ENCODE measurements at regions not wholly inside any gene's neighbourhood (a gene's known extent, or its start where the extent isn't known, plus 50 kb on each side); places are given as distances from the start of the nearest gene placed in this dataset.

- H3K4me1 ChIP-seq (ENCODE audit: control insufficient read depth, extremely low read depth, insufficient read depth, low read length) = no peaks in the 10 kb centered on the region
- H3K9me1 ChIP-seq (ENCODE audit: control insufficient read depth, extremely low read depth, insufficient read depth, low read length) = no peaks in the 10 kb centered on the region
- H3K4me3 ChIP-seq (ENCODE audit: control insufficient read depth in 2 of 3, extremely low read depth in 1 of 3, insufficient read depth in 2 of 3, low read depth in 1 of 3, low read length in 3 of 3) = no peak overlapping the region
- no peaks in the 10 kb centered on the region for H3K36me3 ChIP-seq (ENCODE audit: control insufficient read depth in 2 of 2, extremely low read depth in 1 of 2, insufficient read depth in 2 of 2, low read length in 2 of 2)
- no peaks in the 10 kb centered on the region for H3K27me3 ChIP-seq (ENCODE audit: control insufficient read depth, extremely low read depth, insufficient read depth, low read length)
- no peaks in the 10 kb centered on the region for H4K20me1 ChIP-seq (ENCODE audit: control insufficient read depth, extremely low read depth, insufficient read depth, low read length)
- H3K79me2 ChIP-seq (ENCODE audit: control insufficient read depth, insufficient read depth, low read length) = no peaks in the 10 kb centered on the region
- H3K4me2 ChIP-seq (ENCODE audit: control insufficient read depth, extremely low read depth, insufficient read depth, low read depth, low read length) = no peak overlapping the region
- dilution Hi-C loops (cut with MboI; ENCODE audit: extremely low pct_ligation_motif_present, low sequenced_read_pairs) = no loop called here
- no peak overlapping the region for H2AFZ ChIP-seq (ENCODE audit: control insufficient read depth, low read length)
- H3K9me3 ChIP-seq (ENCODE audit: control insufficient read depth, low read depth, low read length) = no peaks in the 10 kb centered on the region
- TF ChIP-seq EZH2 (IDR thresholded peaks at IDR 0.05; ENCODE audit: low read length) = no peak
- FAIRE-seq = no peak
- no peak overlapping the region for H3K9ac ChIP-seq (ENCODE audit: control insufficient read depth, extremely low read depth, insufficient read depth, low read length)
- DNase-seq (ENCODE audit: low read depth, low spot score) = no peak
- H3K27ac ChIP-seq (ENCODE audit: control insufficient read depth, insufficient read depth, low read length) = no peak overlapping the region
Measured at GRCh38 chr13:31860002-31860401, 120.7 kb downstream of the RXFP2 start.

- H3K4me2 ChIP-seq (ENCODE audit: control insufficient read depth, extremely low read depth, insufficient read depth, low read depth, low read length) = no peak overlapping the region
- no peak overlapping the region for H3K4me3 ChIP-seq (ENCODE audit: control insufficient read depth in 2 of 3, extremely low read depth in 1 of 3, insufficient read depth in 2 of 3, low read depth in 1 of 3, low read length in 3 of 3)
- no peaks in the 10 kb centered on the region for H3K27me3 ChIP-seq (ENCODE audit: control insufficient read depth, extremely low read depth, insufficient read depth, low read length)
- H3K79me2 ChIP-seq (ENCODE audit: control insufficient read depth, insufficient read depth, low read length) = no peaks in the 10 kb centered on the region
- no peaks in the 10 kb centered on the region for H3K9me3 ChIP-seq (ENCODE audit: control insufficient read depth, low read depth, low read length)
- no peak overlapping the region for H2AFZ ChIP-seq (ENCODE audit: control insufficient read depth, low read length)
- DNase-seq (ENCODE audit: low read depth, low spot score) = no peak
- dilution Hi-C loops (cut with MboI; ENCODE audit: extremely low pct_ligation_motif_present, low sequenced_read_pairs) = no loop called here
- no peak overlapping the region for H3K9ac ChIP-seq (ENCODE audit: control insufficient read depth, extremely low read depth, insufficient read depth, low read length)
- H3K9me1 ChIP-seq (ENCODE audit: control insufficient read depth, extremely low read depth, insufficient read depth, low read length) = no peaks in the 10 kb centered on the region
- TF ChIP-seq CTCF (optimal IDR thresholded peaks at IDR 0.05 in 1 of 3, IDR thresholded peaks at IDR 0.05 in 1 of 3, conservative IDR thresholded peaks at IDR 0.05 in 1 of 3; ENCODE audit: extremely low read depth in 1 of 3, insufficient read depth in 2 of 3, low read length in 3 of 3) (no peak), EZH2 (IDR thresholded peaks at IDR 0.05; ENCODE audit: low read length) (no peak)
- H3K27ac ChIP-seq (ENCODE audit: control insufficient read depth, insufficient read depth, low read length) = no peak overlapping the region
- H3K36me3 ChIP-seq (ENCODE audit: control insufficient read depth in 2 of 2, extremely low read depth in 1 of 2, insufficient read depth in 2 of 2, low read length in 2 of 2) = no peaks in the 10 kb centered on the region
- H4K20me1 ChIP-seq (ENCODE audit: control insufficient read depth, extremely low read depth, insufficient read depth, low read length) = no peaks in the 10 kb centered on the region
- H3K4me1 ChIP-seq (ENCODE audit: control insufficient read depth, extremely low read depth, insufficient read depth, low read length) = no peaks in the 10 kb centered on the region
- FAIRE-seq = no peak
Measured at GRCh38 chr13:31862828-31863227, 123.5 kb downstream of the RXFP2 start.

GRCh38 chr13:31864307-31864706 lies 125.0 kb downstream of the RXFP2 start:
- FAIRE-seq = no peak

More at GRCh38 chr13:31864307-31864706, 125.0 kb downstream of the RXFP2 start:
- Histone ChIP-seq H3K9ac (ENCODE audit: control insufficient read depth, extremely low read depth, insufficient read depth, low read length) (no peak overlapping the region), H3K9me1 (ENCODE audit: control insufficient read depth, extremely low read depth, insufficient read depth, low read length) (no peaks in the 10 kb centered on the region), H3K4me2 (ENCODE audit: control insufficient read depth, extremely low read depth, insufficient read depth, low read depth, low read length) (no peak overlapping the region), H3K27me3 (ENCODE audit: control insufficient read depth, extremely low read depth, insufficient read depth, low read length) (no peaks in the 10 kb centered on the region), H3K9me3 (ENCODE audit: control insufficient read depth, low read depth, low read length) (no peaks in the 10 kb centered on the region), H3K79me2 (ENCODE audit: control insufficient read depth, insufficient read depth, low read length) (no peaks in the 10 kb centered on the region), H2AFZ (ENCODE audit: control insufficient read depth, low read length) (no peak overlapping the region), H4K20me1 (ENCODE audit: control insufficient read depth, extremely low read depth, insufficient read depth, low read length) (no peaks in the 10 kb centered on the region), H3K4me1 (ENCODE audit: control insufficient read depth, extremely low read depth, insufficient read depth, low read length) (no peaks in the 10 kb centered on the region), H3K36me3 (ENCODE audit: control insufficient read depth in 2 of 2, extremely low read depth in 1 of 2, insufficient read depth in 2 of 2, low read length in 2 of 2) (no peaks in the 10 kb centered on the region), H3K27ac (ENCODE audit: control insufficient read depth, insufficient read depth, low read length) (no peak overlapping the region), H3K4me3 (ENCODE audit: control insufficient read depth in 2 of 3, extremely low read depth in 1 of 3, insufficient read depth in 2 of 3, low read depth in 1 of 3, low read length in 3 of 3) (no peak overlapping the region)
- dilution Hi-C loops (cut with MboI; ENCODE audit: extremely low pct_ligation_motif_present, low sequenced_read_pairs) = no loop called here
- TF ChIP-seq EZH2 (IDR thresholded peaks at IDR 0.05; ENCODE audit: low read length) (no peak), CTCF (optimal IDR thresholded peaks at IDR 0.05 in 1 of 3, IDR thresholded peaks at IDR 0.05 in 1 of 3, conservative IDR thresholded peaks at IDR 0.05 in 1 of 3; ENCODE audit: extremely low read depth in 1 of 3, insufficient read depth in 2 of 3, low read length in 3 of 3) (no peak)
- DNase-seq (ENCODE audit: low read depth, low spot score) = no peak
